Transverse colon (tissue), 4 donors: ENCODE measurements at regions not wholly inside any gene's neighbourhood (a gene's known extent, or its start where the extent isn't known, plus 50 kb on each side); places are given as distances from the start of the nearest gene placed in this dataset.

Source experiments
- DNase-seq: peaks from one replicate; pipeline ENCODE4 v3.0.0-alpha.2; 2019
- H3K27ac ChIP-seq, 4 donors: fragments of 200-600 bp; sonication (generic); 2 replicates each; pipeline ENCODE4 v1.5.1; 2016 to 2018; ENCODE audit warnings: inconsistent platforms in 4 of 4
- H3K27me3 ChIP-seq: fragments of 200-600 bp; sonication (generic); 2 replicates; pipeline ENCODE4 v1.5.1; 2017; ENCODE audit warnings: inconsistent platforms
- H3K36me3 ChIP-seq, 4 donors: fragments of 200-600 bp; sonication (generic); 2 replicates each; pipeline ENCODE4 v1.5.1; 2017 to 2019; ENCODE audit warnings: inconsistent platforms in 4 of 4
- H3K4me1 ChIP-seq, 4 donors: fragments of 200-600 bp; sonication (generic); 2 replicates each; pipeline ENCODE4 v1.5.1; 2017 to 2020; ENCODE audit warnings: inconsistent platforms in 4 of 4
- H3K4me3 ChIP-seq, 4 donors: fragments of 200-600 bp; sonication (generic); 1 replicate in 1 of 4; 2 replicates in 3 of 4; pipeline versions ENCODE4 v1.5.1 to v1.6.1; 2017 to 2019; ENCODE audit warnings: inconsistent platforms in 4 of 4
- H3K9me3 ChIP-seq, 2 donors: fragments of 200-600 bp; sonication (generic); 2 replicates each; pipeline ENCODE4 v1.5.1; 2017 to 2019; ENCODE audit warnings: inconsistent platforms in 2 of 2
- CTCF ChIP-seq, 5 experiments: fragments of 200-600 bp in 3 of 5; fragments of 450-650 bp in 2 of 5; sonication (generic) in 3 of 5; IDR thresholded peaks; 1 replicate in 2 of 5; 2 replicates in 3 of 5; pipeline ENCODE4 v1.5.1; 2016 to 2017; ENCODE audit warnings: antibody characterized with exemption in 5 of 5, inconsistent platforms in 3 of 5, mild to moderate bottlenecking in 2 of 5, moderate library complexity in 1 of 5
- EP300 ChIP-seq: sonication (generic); formaldehyde crosslinking; IDR thresholded peaks from one replicate; pipeline ENCODE4 v1.6.1; 2017; ENCODE audit warnings: antibody characterized with exemption, low read depth
- POLR2A ChIP-seq: fragments of 450-650 bp; IDR thresholded peaks from one replicate; pipeline ENCODE4 v1.6.1; 2016; ENCODE audit warnings: antibody characterized with exemption, mild to moderate bottlenecking, moderate library complexity
- POLR2AphosphoS5 ChIP-seq, 3 donors: sonication (generic); formaldehyde crosslinking; IDR thresholded peaks; one replicate each; pipeline ENCODE4 v1.6.1; 2016; ENCODE audit warnings: antibody characterized with exemption in 3 of 3
- WGBS, 2 donors: methylation state at CpG; one replicate each; pipeline ENCODE4 v1.1.5; 2018; ENCODE audit warnings: low coverage in 1 of 2; 5-methylcytosine and 5-hydroxymethylcytosine counted together
- in situ Hi-C, 4 donors: fragments of 200-750 bp; cut with MboI; loops; one replicate each; pipeline versions ENCODE4 v1.15.0 to v1.15.1; 2017; ENCODE audit warnings: low sequenced_read_pairs in 3 of 4, low pct_ligation_motif_present in 1 of 4, low pct_unique_long_range_greater_than_20kb in 1 of 4
- intact Hi-C: fragments of 100-400 bp; cut with DNase I; formaldehyde crosslinking; loops from one replicate; pipeline ENCODE4 v1.15.1; 2023; ENCODE audit warnings: low total_unique reads

GRCh38 chr18:54740136-54740846 is 88.0 kb upstream of the RAB27B start:
- 62% methylated on average over 3 of the region's 3 CpGs for WGBS, 2 donors
- Histone ChIP-seq H3K4me3 (no peak overlapping the region), H3K4me1 (peaks cover 0 to 7% (median 2%) of the 10 kb centered on the region in 4 donors), H3K27me3 (no peaks in the 10 kb centered on the region), H3K36me3 (no peaks in the 10 kb centered on the region), H3K27ac (no peak overlapping the region), H3K9me3 (no peaks in the 10 kb centered on the region)
- in situ Hi-C loops: no loop called here
- TF ChIP-seq CTCF (IDR thresholded peaks at IDR 0.05): no peak
- TF ChIP-seq POLR2AphosphoS5 (IDR thresholded peaks at IDR 0.05): no peak
- no peak for TF ChIP-seq POLR2A
- TF ChIP-seq EP300: no peak
- intact Hi-C loops: no loop called here
- DNase-seq: no peak

GRCh38 chr18:54742120-54742519 is 86.2 kb upstream of the RAB27B start:
- H3K4me3 ChIP-seq: no peak overlapping the region
- DNase-seq: no peak
- TF ChIP-seq POLR2AphosphoS5 (IDR thresholded peaks at IDR 0.05) (no peak), CTCF (IDR thresholded peaks at IDR 0.05) (no peak), EP300 (no peak), POLR2A (no peak)
- in situ Hi-C loops: no loop called here
- no peak overlapping the region for H3K27ac ChIP-seq
- H3K36me3 ChIP-seq: no peaks in the 10 kb centered on the region
- intact Hi-C loops: no loop called here
- 50 to 60% methylated on average over 4 of the region's 4 CpGs for whole genome bisulfite sequencing, 2 donors
- peaks cover 0 to 7% (median 2%) of the 10 kb centered on the region in 4 donors for H3K4me1 ChIP-seq
- H3K9me3 ChIP-seq: no peaks in the 10 kb centered on the region
- H3K27me3 ChIP-seq: no peaks in the 10 kb centered on the region

- H3K27me3 ChIP-seq: no peaks in the 10 kb centered on the region
- H3K4me1 ChIP-seq: peaks cover 0 to 7% (median 2%) of the 10 kb centered on the region in 4 donors
- WGBS, 2 donors: 75 to 80% methylated on average over 1 to 2 of the region's 2 CpGs
- peak; percentile 21 for DNase-seq
- no peaks in the 10 kb centered on the region for H3K9me3 ChIP-seq
- in situ Hi-C loops: no loop called here
- no peak for TF ChIP-seq CTCF (IDR thresholded peaks at IDR 0.05)
- TF ChIP-seq POLR2AphosphoS5 (IDR thresholded peaks at IDR 0.05): peak in 2 of 3 donors; percentile 11 to 32
- TF ChIP-seq EP300: no peak
- H3K4me3 ChIP-seq: no peak overlapping the region
- intact Hi-C loops: no loop called here
- no peak overlapping the region for H3K27ac ChIP-seq
- no peaks in the 10 kb centered on the region for H3K36me3 ChIP-seq
These were observed 85.3 kb upstream of the RAB27B start for GRCh38 chr18:54742659-54743604.

- TF ChIP-seq POLR2AphosphoS5 (IDR thresholded peaks at IDR 0.05): no peak
- no peak for TF ChIP-seq POLR2A
- no peak for TF ChIP-seq CTCF (IDR thresholded peaks at IDR 0.05)
- no peak for DNase-seq
- no peaks in the 10 kb centered on the region for H3K36me3 ChIP-seq
- intact Hi-C loops: no loop called here
- WGBS, 2 donors: 82% methylated on average over 4 of the region's 4 CpGs
- no peaks in the 10 kb centered on the region for H3K27me3 ChIP-seq
- peaks cover 0 to 7% (median 2%) of the 10 kb centered on the region in 4 donors for H3K4me1 ChIP-seq
- in situ Hi-C loops: no loop called here
- H3K9me3 ChIP-seq: no peaks in the 10 kb centered on the region
- H3K27ac ChIP-seq: no peak overlapping the region
- no peak overlapping the region for H3K4me3 ChIP-seq
These were observed 84.7 kb upstream of the RAB27B start for GRCh38 chr18:54743605-54743995.
